A673 (cell line): ENCODE measurements at regions not wholly inside any gene's neighbourhood (a gene's known extent, or its start where the extent isn't known, plus 50 kb on each side); places are given as distances from the start of the nearest gene placed in this dataset.

Experiments used
- BruUV-seq: library from RNA; stranded (reverse); fragments of 400-500 nt; replicated peaks from 2 replicates; lab custom pipeline; 2021; lab: Mats Ljungman, UMichigan
- CTCF ChIA-PET: fragments of 300-600 bp; sonication (Branson Sonifier 250); formaldehyde crosslinking; loops from one replicate; lab custom pipeline; 2022; ENCODE audit warnings: antibody characterized with exemption; lab: Charles Lee
- POLR2A ChIA-PET: fragments of 300-600 bp; sonication (Branson Sonifier 250); formaldehyde crosslinking; loops from one replicate; lab custom pipeline; 2022; ENCODE audit warnings: antibody characterized with exemption; ENCODE audit not compliant: low non-redundant PET; lab: Charles Lee
- DNase-seq: peaks from one replicate; pipeline ENCODE4 v3.0.0-alpha.2; 2015; ENCODE audit warnings: low spot score
- H3K27ac ChIP-seq: fragments of 200-600 bp; sonication (generic); 2 replicates; pipeline ENCODE4 v1.5.1; 2016; ENCODE audit warnings: mixed run types, low read depth, mild to moderate bottlenecking, mixed read lengths, antibody characterized with exemption, low read length; ENCODE audit not compliant: poor library complexity, severe bottlenecking
- H3K27me3 ChIP-seq: fragments of 200-600 bp; sonication (generic); replicated peaks from 2 replicates; pipeline ENCODE4 v1.6.1; 2017; ENCODE audit warnings: mixed run types, low read depth, mild to moderate bottlenecking, mixed read lengths, antibody characterized with exemption, low read length; ENCODE audit not compliant: insufficient read depth, poor library complexity
- H3K36me3 ChIP-seq: fragments of 200-600 bp; sonication (generic); 2 replicates; pipeline ENCODE4 v1.6.1; 2016; ENCODE audit warnings: mixed run types, mild to moderate bottlenecking, mixed read lengths, antibody characterized with exemption, low read length; ENCODE audit not compliant: insufficient read depth, poor library complexity, severe bottlenecking
- H3K4me1 ChIP-seq: fragments of 200-600 bp; sonication (generic); 2 replicates; pipeline ENCODE4 v1.6.1; 2017; ENCODE audit warnings: mixed run types, mild to moderate bottlenecking, mixed read lengths, antibody characterized with exemption, low read length; ENCODE audit not compliant: insufficient read depth, poor library complexity, severe bottlenecking
- H3K4me3 ChIP-seq: fragments of 200-600 bp; sonication (generic); 2 replicates; pipeline ENCODE4 v1.5.1; 2016; ENCODE audit warnings: low read depth, mixed run types, mild to moderate bottlenecking, mixed read lengths, low read length; ENCODE audit not compliant: poor library complexity, severe bottlenecking
- H3K9me3 ChIP-seq: fragments of 200-600 bp; sonication (generic); 2 replicates; pipeline ENCODE4 v1.6.1; 2016; ENCODE audit warnings: mixed run types, low read depth, mild to moderate bottlenecking, mixed read lengths, antibody characterized with exemption, low read length; ENCODE audit not compliant: poor library complexity, severe bottlenecking
- CTCF ChIP-seq: fragments of 300-800, 200-600 bp; sonication (generic); conservative IDR thresholded peaks from 2 replicates; pipeline ENCODE4 v1.5.1; 2017; ENCODE audit warnings: low read depth, mild to moderate bottlenecking, antibody characterized with exemption, low read length, moderate library complexity, mixed read lengths
- EZH2 ChIP-seq: fragments of 200-600 bp; sonication (generic); IDR thresholded peaks from 2 replicates; pipeline ENCODE4 v1.6.1; 2017; ENCODE audit warnings: borderline replicate concordance, low read depth, mild to moderate bottlenecking, mixed read lengths, antibody characterized with exemption, low read length; ENCODE audit not compliant: poor library complexity, severe bottlenecking
- intact Hi-C: fragments of 100-400 bp; cut with micrococcal nuclease; formaldehyde crosslinking; loops from one replicate; pipeline ENCODE4 v1.10.0; 2022; ENCODE audit not compliant: unreplicated experiment

GRCh38 chr1:38303843-38304242 lies 257.2 kb upstream of the POU3F1 start:
- POLR2A ChIA-PET = no interaction called here
- Histone ChIP-seq H3K4me1 (no peaks in the 10 kb centered on the region), H3K36me3 (no peaks in the 10 kb centered on the region), H3K9me3 (no peaks in the 10 kb centered on the region), H3K4me3 (no peak overlapping the region), H3K27ac (no peak overlapping the region), H3K27me3 (no peaks in the 10 kb centered on the region)
- CTCF ChIA-PET = interaction anchor here (0.6 kb wide), 1 partner anchor 685 kb away, joined by 5 read pairs; no protein-coding TSS in a partner anchor
- no TSS peak for BruUV-seq
- DNase-seq = no peak
- intact Hi-C loops = no loop called here
- TF ChIP-seq EZH2 = no peak
- no peak for TF ChIP-seq CTCF

GRCh38 chr1:38301040-38301439 lies 254.4 kb upstream of the POU3F1 start:
- CTCF ChIA-PET = no interaction called here

GRCh38 chr1:38300616-38301015 lies 254.0 kb upstream of the POU3F1 start:
- TF ChIP-seq CTCF (no peak), EZH2 (no peak)
- Histone ChIP-seq H3K9me3 (no peaks in the 10 kb centered on the region), H3K4me1 (peaks cover 14% of the 10 kb centered on the region), H3K27ac (no peak overlapping the region), H3K4me3 (no peak overlapping the region), H3K27me3 (no peaks in the 10 kb centered on the region), H3K36me3 (no peaks in the 10 kb centered on the region)
- DNase-seq = no peak
- intact Hi-C loops = no loop called here
- CTCF ChIA-PET = no interaction called here
- POLR2A ChIA-PET = no interaction called here
- no TSS peak for BruUV-seq

More at GRCh38 chr1:38301040-38301439, 254.4 kb upstream of the POU3F1 start:
- POLR2A ChIA-PET = no interaction called here
- H3K36me3 ChIP-seq = no peaks in the 10 kb centered on the region
- peaks cover 14% of the 10 kb centered on the region for H3K4me1 ChIP-seq
- no peak for DNase-seq
- H3K27ac ChIP-seq = no peak overlapping the region
- H3K4me3 ChIP-seq = no peak overlapping the region
- BruUV-seq = no TSS peak
- H3K9me3 ChIP-seq = no peaks in the 10 kb centered on the region
- intact Hi-C loops = no loop called here
- TF ChIP-seq EZH2 (no peak), CTCF (no peak)
- no peaks in the 10 kb centered on the region for H3K27me3 ChIP-seq
